Epithelial cell of proximal tubule (primary cell): ENCODE measurements at regions not wholly inside any gene's neighbourhood (a gene's known extent, or its start where the extent isn't known, plus 50 kb on each side); places are given as distances from the start of the nearest gene placed in this dataset.

ENCODE experiments used
- DNase-seq: peaks from one replicate; pipeline ENCODE4 v3.0.0-alpha.2; 2011; ENCODE audit warnings: low read depth
- H3K4me3 ChIP-seq: 2 replicates; pipeline ENCODE4 v1.5.1; 2011; ENCODE audit warnings: low read depth, mild to moderate bottlenecking, low read length
- TF ChIP-seq, protein P1 (sequence below): conservative IDR thresholded peaks from 2 replicates; pipeline ENCODE4 v1.5.1; 2012; ENCODE audit warnings: low read depth, mild to moderate bottlenecking, low read length

DNA sequence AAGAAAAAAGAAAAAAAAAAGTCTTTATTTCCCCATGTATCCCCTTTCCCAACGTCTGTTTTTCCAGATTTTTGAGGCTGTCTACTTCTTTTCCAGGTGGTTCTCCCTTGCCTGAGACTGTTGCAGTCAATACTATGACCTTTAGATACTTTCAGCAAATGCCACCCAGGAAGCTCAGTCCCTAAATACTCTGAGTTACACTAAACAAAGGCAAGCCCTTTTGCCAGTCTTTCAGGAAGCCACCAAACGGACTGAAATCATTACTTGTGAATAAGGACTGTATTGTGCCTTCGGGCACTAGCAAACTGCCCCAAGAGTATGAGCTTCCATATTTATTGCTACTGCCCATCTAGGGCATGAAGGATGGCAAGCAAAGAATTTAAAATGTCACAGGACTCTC is 621.3 kb downstream of the SUCLG1 start:
- H3K4me3 ChIP-seq, result no peak overlapping the region
- DNase-seq, result no peak
- TF ChIP-seq, protein P1, sequence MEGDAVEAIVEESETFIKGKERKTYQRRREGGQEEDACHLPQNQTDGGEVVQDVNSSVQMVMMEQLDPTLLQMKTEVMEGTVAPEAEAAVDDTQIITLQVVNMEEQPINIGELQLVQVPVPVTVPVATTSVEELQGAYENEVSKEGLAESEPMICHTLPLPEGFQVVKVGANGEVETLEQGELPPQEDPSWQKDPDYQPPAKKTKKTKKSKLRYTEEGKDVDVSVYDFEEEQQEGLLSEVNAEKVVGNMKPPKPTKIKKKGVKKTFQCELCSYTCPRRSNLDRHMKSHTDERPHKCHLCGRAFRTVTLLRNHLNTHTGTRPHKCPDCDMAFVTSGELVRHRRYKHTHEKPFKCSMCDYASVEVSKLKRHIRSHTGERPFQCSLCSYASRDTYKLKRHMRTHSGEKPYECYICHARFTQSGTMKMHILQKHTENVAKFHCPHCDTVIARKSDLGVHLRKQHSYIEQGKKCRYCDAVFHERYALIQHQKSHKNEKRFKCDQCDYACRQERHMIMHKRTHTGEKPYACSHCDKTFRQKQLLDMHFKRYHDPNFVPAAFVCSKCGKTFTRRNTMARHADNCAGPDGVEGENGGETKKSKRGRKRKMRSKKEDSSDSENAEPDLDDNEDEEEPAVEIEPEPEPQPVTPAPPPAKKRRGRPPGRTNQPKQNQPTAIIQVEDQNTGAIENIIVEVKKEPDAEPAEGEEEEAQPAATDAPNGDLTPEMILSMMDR, result no peak

DNA sequence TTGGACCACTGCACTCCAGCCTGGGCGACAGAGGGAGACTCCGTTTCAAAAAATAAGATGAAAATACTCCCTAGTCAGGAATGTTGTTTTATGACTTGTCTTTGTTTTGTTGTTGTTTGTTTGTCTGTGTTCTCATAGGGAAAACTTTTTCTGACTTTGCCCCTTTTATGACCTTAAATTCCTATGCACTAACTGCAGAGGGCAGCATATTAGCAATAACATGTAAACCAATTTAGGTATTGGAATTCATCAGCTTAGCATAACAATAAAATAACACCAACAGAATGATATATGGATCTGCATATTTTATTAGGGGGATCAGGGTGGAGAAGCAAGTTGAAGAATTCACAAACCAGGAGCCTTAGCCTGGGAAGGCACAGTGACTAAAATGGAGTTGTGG is 631.5 kb downstream of the SUCLG1 start:
- no peak overlapping the region for H3K4me3 ChIP-seq
- TF ChIP-seq, protein P1, result peak; percentile 18
- DNase-seq, result no peak

DNA sequence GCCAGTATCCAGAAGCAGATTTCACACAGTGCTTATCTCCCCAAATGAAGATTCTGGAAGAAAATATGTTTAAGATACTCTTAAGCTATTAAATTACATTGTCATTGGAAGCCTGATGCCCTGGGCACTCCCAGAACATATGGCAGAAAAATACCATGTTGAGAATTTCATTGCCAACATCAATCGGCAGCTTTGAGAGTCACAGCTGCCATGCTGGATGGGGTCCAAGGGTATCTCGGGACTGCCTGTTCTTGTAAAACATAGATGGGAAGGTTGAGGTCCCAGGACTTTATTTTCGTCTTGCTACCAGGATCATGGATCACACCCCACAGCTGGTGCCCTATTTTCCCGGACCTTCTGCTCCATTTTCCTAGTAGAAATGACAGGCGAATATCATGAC is 632.5 kb downstream of the SUCLG1 start:
- H3K4me3 ChIP-seq, result no peak overlapping the region
- TF ChIP-seq, protein P1, result no peak
- no peak for DNase-seq

DNA sequence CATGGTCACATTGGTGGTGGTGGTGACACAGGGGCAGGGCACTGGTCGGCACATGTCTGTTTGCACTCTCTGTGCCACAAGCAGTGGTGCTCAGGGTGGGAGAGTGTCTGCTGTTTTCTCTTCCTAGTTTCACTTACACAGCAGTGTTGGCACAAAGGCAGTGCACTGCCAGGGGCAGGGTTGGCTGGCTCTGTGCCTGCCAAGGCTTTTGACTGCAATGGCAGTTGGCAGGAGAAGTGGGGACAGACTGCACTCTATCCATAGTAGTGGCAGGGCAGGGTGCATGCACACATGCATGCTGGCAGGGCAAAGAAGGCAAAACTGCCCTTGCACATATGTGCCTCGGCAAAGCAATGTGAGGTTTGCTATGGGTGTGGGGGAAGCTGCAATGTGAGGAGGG is 635.9 kb downstream of the SUCLG1 start:
- TF ChIP-seq, protein P1, result no peak
- no peak for DNase-seq
- no peak overlapping the region for H3K4me3 ChIP-seq

DNA sequence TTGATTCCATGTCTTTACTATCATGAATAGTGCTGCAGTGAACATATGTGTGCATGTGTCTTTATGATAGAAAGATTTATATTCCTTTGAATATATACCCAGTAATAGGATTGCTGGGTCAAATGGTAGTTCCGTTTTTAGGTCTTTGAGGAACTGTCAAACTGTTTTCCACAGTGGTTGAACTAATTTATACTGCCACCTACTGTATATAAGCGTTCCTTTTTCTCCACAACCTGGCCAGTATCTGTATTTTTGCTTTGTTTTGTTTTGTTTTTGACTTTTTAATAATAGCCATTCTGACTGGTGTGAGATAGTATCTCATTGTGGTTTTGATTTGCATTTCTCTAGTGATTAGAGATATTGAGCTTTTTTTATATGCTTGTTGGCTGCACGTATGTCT is 641.6 kb downstream of the SUCLG1 start:
- no peak overlapping the region for H3K4me3 ChIP-seq
- no peak for DNase-seq
- TF ChIP-seq, protein P1, result peak; percentile 37

DNA sequence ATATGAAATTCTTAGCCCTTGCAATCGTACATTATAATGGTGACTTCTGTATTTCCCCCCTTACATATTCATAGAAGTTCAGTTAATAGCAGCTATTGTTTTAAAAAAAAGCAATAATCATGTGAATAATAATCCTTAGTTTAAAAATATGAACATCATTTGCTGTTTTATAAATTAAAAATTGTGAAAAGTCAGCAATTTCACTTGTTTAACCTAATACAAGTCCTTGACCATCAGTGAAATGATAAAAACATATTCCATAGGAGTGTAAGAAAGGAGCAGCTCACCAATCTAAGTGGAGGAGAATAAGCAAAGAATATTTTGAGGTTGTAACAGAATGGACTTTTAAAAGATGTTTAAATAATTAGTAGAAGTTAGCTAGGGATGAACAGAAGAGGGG is 650.2 kb downstream of the SUCLG1 start:
- H3K4me3 ChIP-seq, result no peak overlapping the region
- TF ChIP-seq, protein P1, result no peak
- no peak for DNase-seq

DNA sequence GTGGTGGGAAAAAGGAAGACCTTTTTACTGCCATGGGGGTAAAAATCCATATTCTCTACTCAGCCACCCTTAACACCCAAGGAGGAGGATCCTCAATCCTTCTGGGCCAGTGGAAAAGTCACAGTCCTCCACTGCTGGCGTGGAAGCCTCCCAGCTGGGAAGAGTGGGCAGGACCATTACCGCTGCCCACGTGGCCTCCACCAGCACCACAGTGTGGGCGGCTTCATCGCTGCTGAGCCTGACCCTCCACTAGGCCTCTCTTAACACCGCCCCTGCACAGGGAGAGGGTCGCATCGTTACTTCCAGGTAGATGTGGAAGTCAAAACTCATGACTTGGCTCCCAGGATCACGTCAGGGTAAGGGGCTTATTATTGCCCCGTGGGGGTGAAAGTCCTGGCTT is 656.5 kb downstream of the SUCLG1 start:
- H3K4me3 ChIP-seq, result no peak overlapping the region
- no peak for DNase-seq
- TF ChIP-seq, protein P1, result no peak
